ENCODE measurements at regions not wholly inside any gene's neighbourhood (a gene's known extent, or its start where the extent isn't known, plus 50 kb on each side); places are given as distances from the start of the nearest gene placed in this dataset.

DNA sequence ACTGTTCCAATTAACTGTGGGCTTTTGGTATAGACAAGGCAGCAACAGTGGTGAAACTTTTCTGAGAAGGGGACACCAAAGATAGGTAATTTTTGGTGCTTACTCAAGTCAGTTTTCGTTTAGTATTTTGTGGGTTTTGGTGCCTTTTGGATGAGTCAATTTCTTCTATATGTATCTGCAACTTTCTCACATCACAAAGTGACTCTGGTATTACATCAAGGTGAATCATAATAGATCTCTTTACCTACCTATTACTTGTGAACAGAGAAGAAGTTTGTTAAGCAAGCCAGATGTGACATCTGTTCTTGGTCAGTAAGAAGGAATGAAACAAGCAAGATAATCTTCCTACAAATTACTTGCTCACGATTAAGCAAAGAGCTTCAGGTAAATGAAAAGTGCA lies 732.4 kb upstream of the DPPA4 start:
- TF ChIP-seq, protein P1, sequence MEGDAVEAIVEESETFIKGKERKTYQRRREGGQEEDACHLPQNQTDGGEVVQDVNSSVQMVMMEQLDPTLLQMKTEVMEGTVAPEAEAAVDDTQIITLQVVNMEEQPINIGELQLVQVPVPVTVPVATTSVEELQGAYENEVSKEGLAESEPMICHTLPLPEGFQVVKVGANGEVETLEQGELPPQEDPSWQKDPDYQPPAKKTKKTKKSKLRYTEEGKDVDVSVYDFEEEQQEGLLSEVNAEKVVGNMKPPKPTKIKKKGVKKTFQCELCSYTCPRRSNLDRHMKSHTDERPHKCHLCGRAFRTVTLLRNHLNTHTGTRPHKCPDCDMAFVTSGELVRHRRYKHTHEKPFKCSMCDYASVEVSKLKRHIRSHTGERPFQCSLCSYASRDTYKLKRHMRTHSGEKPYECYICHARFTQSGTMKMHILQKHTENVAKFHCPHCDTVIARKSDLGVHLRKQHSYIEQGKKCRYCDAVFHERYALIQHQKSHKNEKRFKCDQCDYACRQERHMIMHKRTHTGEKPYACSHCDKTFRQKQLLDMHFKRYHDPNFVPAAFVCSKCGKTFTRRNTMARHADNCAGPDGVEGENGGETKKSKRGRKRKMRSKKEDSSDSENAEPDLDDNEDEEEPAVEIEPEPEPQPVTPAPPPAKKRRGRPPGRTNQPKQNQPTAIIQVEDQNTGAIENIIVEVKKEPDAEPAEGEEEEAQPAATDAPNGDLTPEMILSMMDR (IDR thresholded peaks at IDR 0.05): no peak
- no peak for TF ChIP-seq POLR2A (IDR thresholded peaks at IDR 0.05)
